Ectodermal cell (in vitro differentiated cells): ENCODE measurements at regions not wholly inside any gene's neighbourhood (a gene's known extent, or its start where the extent isn't known, plus 50 kb on each side); places are given as distances from the start of the nearest gene placed in this dataset.

Source experiments
- H3K27ac ChIP-seq: 2 replicates; pipeline ENCODE4 v1.7.0; 2013; ENCODE audit warnings: mild to moderate bottlenecking, low read depth, low read length; ENCODE audit not compliant: insufficient read depth, poor library complexity, severe bottlenecking
- H3K27me3 ChIP-seq: 2 replicates; pipeline ENCODE4 v1.7.0; 2013; ENCODE audit warnings: mild to moderate bottlenecking, low read length; ENCODE audit not compliant: insufficient read depth, control insufficient read depth, poor library complexity, severe bottlenecking
- H3K36me3 ChIP-seq: one replicate; pipeline ENCODE4 v1.7.0; 2013; ENCODE audit warnings: low read length; ENCODE audit not compliant: control insufficient read depth, insufficient read depth
- H3K4me1 ChIP-seq: one replicate; pipeline ENCODE4 v1.7.0; 2013; ENCODE audit warnings: low read length; ENCODE audit not compliant: control insufficient read depth, insufficient read depth
- H3K4me3 ChIP-seq: 2 replicates; pipeline ENCODE4 v1.7.0; 2013; ENCODE audit warnings: low read depth, low read length, control low read depth; ENCODE audit not compliant: insufficient read depth
- H3K9me3 ChIP-seq: 2 replicates; pipeline ENCODE4 v1.7.0; 2013; ENCODE audit warnings: mild to moderate bottlenecking, low read length, moderate library complexity; ENCODE audit not compliant: control insufficient read depth
- WGBS, 2 experiments: methylation state at CpG; one replicate each; pipeline ENCODE4 v1.1.7; 2013; ENCODE audit warnings: missing lambda C conversion rate in 2 of 2; 5-methylcytosine and 5-hydroxymethylcytosine counted together

- WGBS, 2 experiments, result 88 to 94% methylated on average over 3 of the region's 3 CpGs
- Histone ChIP-seq H3K4me3 (no peak overlapping the region), H3K27ac (no peak overlapping the region), H3K4me1 (no peaks in the 10 kb centered on the region), H3K9me3 (no peaks in the 10 kb centered on the region), H3K27me3 (no peaks in the 10 kb centered on the region), H3K36me3 (no peaks in the 10 kb centered on the region)
Observed at GRCh38 chr2:146873646-146874259, 971.1 kb upstream of the ACVR2A start.

GRCh38 chr2:146873056-146873455 is 971.8 kb upstream of the ACVR2A start:
- no peaks in the 10 kb centered on the region for H3K36me3 ChIP-seq
- H3K27ac ChIP-seq, result no peak overlapping the region
- H3K9me3 ChIP-seq, result no peaks in the 10 kb centered on the region
- 94% methylated on average over 2 of the region's 2 CpGs; no CpG with 5 or more reads in 1 of the 2 experiments for WGBS, 2 experiments
- H3K27me3 ChIP-seq, result no peaks in the 10 kb centered on the region
- H3K4me1 ChIP-seq, result no peaks in the 10 kb centered on the region
- H3K4me3 ChIP-seq, result no peak overlapping the region

GRCh38 chr2:146870691-146871090 is 974.1 kb upstream of the ACVR2A start:
- Histone ChIP-seq H3K9me3 (no peaks in the 10 kb centered on the region), H3K27me3 (no peaks in the 10 kb centered on the region), H3K36me3 (no peaks in the 10 kb centered on the region), H3K4me1 (no peaks in the 10 kb centered on the region), H3K27ac (no peak overlapping the region), H3K4me3 (no peak overlapping the region)
- 94 to 100% methylated on average over 2 of the region's 2 CpGs for WGBS, 2 experiments

- no peaks in the 10 kb centered on the region for H3K36me3 ChIP-seq
- no peak overlapping the region for H3K27ac ChIP-seq
- H3K4me3 ChIP-seq, result no peak overlapping the region
- H3K4me1 ChIP-seq, result no peaks in the 10 kb centered on the region
- H3K9me3 ChIP-seq, result no peaks in the 10 kb centered on the region
- no peaks in the 10 kb centered on the region for H3K27me3 ChIP-seq
Observed at GRCh38 chr2:146869328-146869727, 975.5 kb upstream of the ACVR2A start.

GRCh38 chr2:146868051-146868450 is 976.8 kb upstream of the ACVR2A start:
- Histone ChIP-seq H3K9me3 (no peaks in the 10 kb centered on the region), H3K27ac (no peak overlapping the region), H3K4me3 (no peak overlapping the region), H3K4me1 (no peaks in the 10 kb centered on the region), H3K27me3 (no peaks in the 10 kb centered on the region), H3K36me3 (no peaks in the 10 kb centered on the region)

GRCh38 chr2:146867477-146867986 is 977.3 kb upstream of the ACVR2A start:
- no peaks in the 10 kb centered on the region for H3K27me3 ChIP-seq
- H3K27ac ChIP-seq, result no peak overlapping the region
- no peaks in the 10 kb centered on the region for H3K9me3 ChIP-seq
- no peak overlapping the region for H3K4me3 ChIP-seq
- no peaks in the 10 kb centered on the region for H3K4me1 ChIP-seq
- H3K36me3 ChIP-seq, result no peaks in the 10 kb centered on the region
- WGBS, 2 experiments, result 88 to 90% methylated on average over 5 of the region's 5 CpGs

GRCh38 chr2:146853741-146854444 is 990.9 kb upstream of the ACVR2A start:
- H3K36me3 ChIP-seq, result no peaks in the 10 kb centered on the region
- H3K4me3 ChIP-seq, result no peak overlapping the region
- 69 to 77% methylated on average over 2 of the region's 2 CpGs for WGBS, 2 experiments
- H3K27ac ChIP-seq, result no peak overlapping the region
- no peaks in the 10 kb centered on the region for H3K27me3 ChIP-seq
- H3K4me1 ChIP-seq, result peaks cover 7% of the 10 kb centered on the region
- no peaks in the 10 kb centered on the region for H3K9me3 ChIP-seq

GRCh38 chr2:146852661-146853060 is 992.2 kb upstream of the ACVR2A start:
- Histone ChIP-seq H3K36me3 (no peaks in the 10 kb centered on the region), H3K4me1 (peaks cover 7% of the 10 kb centered on the region), H3K9me3 (no peaks in the 10 kb centered on the region), H3K27ac (no peak overlapping the region), H3K27me3 (no peaks in the 10 kb centered on the region), H3K4me3 (no peak overlapping the region)
- 86 to 92% methylated on average over 1 of the region's 1 CpG for WGBS, 2 experiments

- WGBS, 2 experiments, result 84 to 97% methylated on average over 1 to 2 of the region's 3 CpGs
- Histone ChIP-seq H3K9me3 (no peaks in the 10 kb centered on the region), H3K27ac (no peak overlapping the region), H3K4me1 (peaks cover 7% of the 10 kb centered on the region), H3K4me3 (no peak overlapping the region), H3K36me3 (no peaks in the 10 kb centered on the region), H3K27me3 (no peaks in the 10 kb centered on the region)
Observed at GRCh38 chr2:146850746-146851145, 994.1 kb upstream of the ACVR2A start.

GRCh38 chr2:146847846-146848245 is 997.0 kb upstream of the ACVR2A start:
- Histone ChIP-seq H3K4me1 (no peaks in the 10 kb centered on the region), H3K9me3 (no peaks in the 10 kb centered on the region), H3K27ac (no peak overlapping the region), H3K36me3 (no peaks in the 10 kb centered on the region), H3K27me3 (no peaks in the 10 kb centered on the region), H3K4me3 (no peak overlapping the region)
